Mesenchymal stem cell (in vitro differentiated cells and primary cell): ENCODE measurements at regions not wholly inside any gene's neighbourhood (a gene's known extent, or its start where the extent isn't known, plus 50 kb on each side); places are given as distances from the start of the nearest gene placed in this dataset.

Experiments
- DNase-seq: peaks from one replicate; pipeline ENCODE4 v3.0.0-alpha.2; 2013
- H2AFZ ChIP-seq: one replicate; pipeline ENCODE4 v1.6.1; 2013; ENCODE audit warnings: low read depth, mild to moderate bottlenecking, control low read depth, inconsistent platforms, low read length, moderate library complexity
- H2AK5ac ChIP-seq: 2 replicates; pipeline ENCODE4 v1.6.1; 2013; ENCODE audit warnings: low read length, moderate library complexity, mild to moderate bottlenecking, inconsistent platforms; ENCODE audit not compliant: severe bottlenecking
- H2BK120ac ChIP-seq: one replicate; pipeline ENCODE4 v1.6.1; 2013; ENCODE audit warnings: low read depth, mild to moderate bottlenecking, inconsistent platforms, low read length, moderate library complexity
- H2BK12ac ChIP-seq, 2 experiments: one replicate each; pipeline ENCODE4 v1.6.1; 2013; ENCODE audit warnings: inconsistent platforms in 2 of 2, low read length in 2 of 2, mild to moderate bottlenecking in 2 of 2, moderate library complexity in 2 of 2, control low read depth in 1 of 2
- H2BK15ac ChIP-seq: one replicate; pipeline ENCODE4 v1.6.1; 2013; ENCODE audit warnings: mild to moderate bottlenecking, low read depth, inconsistent platforms; ENCODE audit not compliant: poor library complexity, severe bottlenecking
- H2BK5ac ChIP-seq: 2 replicates; pipeline ENCODE4 v1.6.1; 2013; ENCODE audit warnings: low read depth, mild to moderate bottlenecking, low read length, control low read depth, inconsistent platforms; ENCODE audit not compliant: poor library complexity, severe bottlenecking
- H3K14ac ChIP-seq, 2 experiments: one replicate each; pipeline ENCODE4 v1.6.1; 2013; ENCODE audit warnings: inconsistent platforms in 2 of 2, low read length in 2 of 2, control low read depth in 1 of 2, mild to moderate bottlenecking in 1 of 2, moderate library complexity in 1 of 2
- H3K18ac ChIP-seq, 2 experiments: one replicate each; pipeline ENCODE4 v1.6.1; 2013; ENCODE audit warnings: inconsistent platforms in 2 of 2, low read length in 2 of 2, control low read depth in 1 of 2, low read depth in 1 of 2, mild to moderate bottlenecking in 1 of 2
- H3K23ac ChIP-seq, 2 experiments: one replicate each; pipeline ENCODE4 v1.6.1; 2013; ENCODE audit warnings: inconsistent platforms in 2 of 2, low read length in 2 of 2, mild to moderate bottlenecking in 2 of 2, moderate library complexity in 2 of 2, control low read depth in 1 of 2
- H3K27ac ChIP-seq: 2 replicates; pipeline ENCODE4 v1.5.1; 2013; ENCODE audit warnings: mild to moderate bottlenecking, moderate library complexity, low read length, control low read depth, inconsistent platforms; ENCODE audit not compliant: poor library complexity, severe bottlenecking
- H3K27me3 ChIP-seq, 2 experiments: 2 replicates each; pipeline versions ENCODE4 v1.6.1 to v1.7.0; 2013; ENCODE audit warnings: low read length in 2 of 2, mild to moderate bottlenecking in 2 of 2, moderate library complexity in 2 of 2, control low read depth in 1 of 2, inconsistent platforms in 1 of 2; ENCODE audit not compliant: control insufficient read depth in 1 of 2, insufficient read depth in 1 of 2
- H3K36me3 ChIP-seq, 2 experiments: 2 replicates each; pipeline versions ENCODE4 v1.6.1 to v1.7.0; 2013; ENCODE audit warnings: low read length in 2 of 2, control low read depth in 1 of 2, inconsistent platforms in 1 of 2, low read depth in 1 of 2, mild to moderate bottlenecking in 1 of 2; ENCODE audit not compliant: insufficient read depth in 2 of 2, control insufficient read depth in 1 of 2
- H3K4ac ChIP-seq, 2 experiments: one replicate each; pipeline ENCODE4 v1.6.1; 2013; ENCODE audit warnings: inconsistent platforms in 2 of 2, low read length in 2 of 2, mild to moderate bottlenecking in 2 of 2, moderate library complexity in 2 of 2, control low read depth in 1 of 2, low read depth in 1 of 2
- H3K4me1 ChIP-seq: 2 replicates; pipeline ENCODE4 v1.6.1; 2013; ENCODE audit warnings: low read depth, low read length, control low read depth; ENCODE audit not compliant: control insufficient read depth, insufficient read depth
- H3K4me2 ChIP-seq: 2 replicates; pipeline ENCODE4 v1.6.1; 2013; ENCODE audit warnings: low read length, mild to moderate bottlenecking, inconsistent platforms; ENCODE audit not compliant: poor library complexity, severe bottlenecking
- H3K4me3 ChIP-seq, 2 experiments: 2 replicates each; pipeline versions ENCODE4 v1.5.1 to v1.7.0; 2013; ENCODE audit warnings: low read length in 2 of 2, mild to moderate bottlenecking in 2 of 2, control low read depth in 1 of 2, low read depth in 1 of 2; ENCODE audit not compliant: insufficient read depth in 1 of 2
- H3K79me1 ChIP-seq: replicated peaks from 2 replicates; pipeline ENCODE4 v1.6.1; 2013; ENCODE audit warnings: mild to moderate bottlenecking, control low read depth, low read length, inconsistent platforms; ENCODE audit not compliant: poor library complexity, severe bottlenecking
- H3K9ac ChIP-seq: 2 replicates; pipeline ENCODE4 v1.7.0; 2013; ENCODE audit warnings: mild to moderate bottlenecking, low read length, moderate library complexity
- H3K9me3 ChIP-seq: 2 replicates; pipeline ENCODE4 v1.7.0; 2013; ENCODE audit warnings: mild to moderate bottlenecking, low read length; ENCODE audit not compliant: control insufficient read depth
- H4K8ac ChIP-seq: one replicate; pipeline ENCODE4 v1.6.1; 2013; ENCODE audit warnings: inconsistent platforms, mild to moderate bottlenecking, low read length, moderate library complexity
- H4K91ac ChIP-seq: one replicate; pipeline ENCODE4 v1.6.1; 2013; ENCODE audit warnings: mild to moderate bottlenecking, low read length, inconsistent platforms
- WGBS: methylation state at CpG from one replicate; pipeline ENCODE4 v1.1.7; 2013; ENCODE audit warnings: mixed read lengths; 5-methylcytosine and 5-hydroxymethylcytosine counted together

DNA sequence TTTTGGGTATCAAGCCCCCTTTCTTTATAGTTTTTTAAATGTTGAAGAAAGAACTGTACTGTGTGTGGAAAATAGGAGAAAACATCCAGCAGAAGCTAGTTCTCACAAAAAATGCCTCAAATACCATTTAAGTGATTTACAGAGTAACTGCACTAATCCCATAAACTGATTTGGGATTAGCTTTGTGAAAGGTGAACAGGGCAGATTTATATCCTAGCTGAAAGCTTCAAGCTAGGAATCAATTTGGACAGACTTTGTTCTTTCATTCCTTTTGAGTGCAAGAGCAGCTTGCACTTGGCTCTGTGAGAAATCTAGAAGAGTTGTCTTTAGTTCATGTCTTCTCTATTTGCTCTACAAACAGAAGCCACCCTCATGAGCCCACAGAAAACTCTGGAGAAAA lies 183.9 kb upstream of the VRK2 start:
- H2AK5ac ChIP-seq, result no peak overlapping the region
- H4K91ac ChIP-seq, result no peak overlapping the region
- H2BK12ac ChIP-seq, result no peak overlapping the region
- no peaks in the 10 kb centered on the region for H3K4me1 ChIP-seq
- no peak overlapping the region for H2BK15ac ChIP-seq
- H3K27me3 ChIP-seq, result no peaks in the 10 kb centered on the region
- no peak overlapping the region for H2BK5ac ChIP-seq
- H3K18ac ChIP-seq, result no peak overlapping the region
- H2BK120ac ChIP-seq, result no peak overlapping the region
- no peak overlapping the region for H3K4ac ChIP-seq
- H3K27ac ChIP-seq, result no peak overlapping the region
- H3K23ac ChIP-seq, result no peak overlapping the region
- H3K79me1 ChIP-seq, result no peaks in the 10 kb centered on the region
- no peak overlapping the region for H3K4me2 ChIP-seq
- H3K4me3 ChIP-seq, result no peak overlapping the region
- no peaks in the 10 kb centered on the region for H3K36me3 ChIP-seq
- no peak overlapping the region for H3K9ac ChIP-seq
- no peak overlapping the region for H2AFZ ChIP-seq
- H3K14ac ChIP-seq, result no peak overlapping the region
- H3K9me3 ChIP-seq, result no peaks in the 10 kb centered on the region
- no peak overlapping the region for H4K8ac ChIP-seq
- DNase-seq, result no peak

DNA sequence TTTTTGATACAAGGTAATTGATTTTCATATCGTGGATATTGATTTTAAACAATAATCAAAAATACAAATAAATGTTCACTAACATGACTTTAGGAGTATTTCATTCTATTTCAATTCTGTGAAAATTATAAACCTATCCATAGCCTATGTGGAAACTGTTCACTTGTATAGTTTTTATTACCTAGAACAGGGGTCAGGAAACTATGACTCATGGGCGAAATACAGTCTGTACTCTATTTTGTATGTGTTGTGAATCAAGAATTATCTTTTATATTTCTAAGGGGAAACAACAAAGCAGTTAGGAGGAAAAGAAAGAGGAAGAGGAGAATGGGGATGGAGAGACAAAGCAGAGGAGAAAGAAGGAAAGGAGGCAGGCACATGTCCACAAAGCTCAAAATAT lies 181.7 kb upstream of the VRK2 start:
- no peak overlapping the region for H3K23ac ChIP-seq

DNA sequence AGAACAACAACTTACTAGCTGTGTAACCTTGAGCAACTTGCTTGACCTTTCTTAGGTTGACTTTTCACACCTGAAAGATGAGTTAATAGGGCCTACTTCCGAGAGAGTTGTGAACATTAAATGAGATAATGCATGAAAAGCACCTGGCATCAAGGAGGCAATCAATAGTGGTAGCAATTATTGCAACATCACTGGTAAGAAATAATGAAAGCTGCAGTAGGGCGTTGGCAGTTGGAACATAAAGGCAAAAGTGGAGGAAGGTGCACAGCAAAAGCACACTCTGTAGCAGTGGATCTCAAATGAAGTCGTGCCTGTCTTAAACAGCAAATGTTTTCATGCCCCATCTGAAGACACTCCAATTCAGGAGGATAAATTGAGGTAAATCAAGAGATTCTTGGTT lies 178.9 kb upstream of the VRK2 start:
- Histone ChIP-seq H3K27ac (no peak overlapping the region), H3K27me3 (no peaks in the 10 kb centered on the region), H3K79me1 (no peaks in the 10 kb centered on the region), H3K4me1 (no peaks in the 10 kb centered on the region), H3K18ac (no peak overlapping the region), H3K9me3 (no peaks in the 10 kb centered on the region), H2AK5ac (no peak overlapping the region), H3K23ac (no peak overlapping the region), H2BK120ac (no peak overlapping the region), H3K4me2 (no peak overlapping the region), H3K4ac (no peak overlapping the region), H4K8ac (no peak overlapping the region), H3K4me3 (no peak overlapping the region), H2BK12ac (no peak overlapping the region), H2BK15ac (no peak overlapping the region), H2AFZ (no peak overlapping the region), H2BK5ac (no peak overlapping the region), H3K9ac (no peak overlapping the region), H3K36me3 (no peaks in the 10 kb centered on the region), H3K14ac (no peak overlapping the region), H4K91ac (no peak overlapping the region)
- WGBS, result 85% methylated on average over 3 of the region's 3 CpGs
- no peak for DNase-seq

More for the DNA sequence above, 181.7 kb upstream of the VRK2 start:
- Histone ChIP-seq H3K9me3 (no peaks in the 10 kb centered on the region), H3K79me1 (no peaks in the 10 kb centered on the region), H3K4ac (no peak overlapping the region), H3K36me3 (no peaks in the 10 kb centered on the region), H3K4me2 (no peak overlapping the region), H4K8ac (no peak overlapping the region), H2AFZ (no peak overlapping the region), H3K9ac (no peak overlapping the region), H2BK15ac (no peak overlapping the region), H3K4me1 (no peaks in the 10 kb centered on the region), H3K4me3 (no peak overlapping the region), H2BK5ac (no peak overlapping the region), H3K27ac (no peak overlapping the region), H2BK120ac (no peak overlapping the region), H2AK5ac (no peak overlapping the region), H3K18ac (no peak overlapping the region), H4K91ac (no peak overlapping the region), H3K27me3 (no peaks in the 10 kb centered on the region), H3K14ac (no peak overlapping the region), H2BK12ac (no peak overlapping the region)
- WGBS, result 100% methylated on average over 1 of the region's 2 CpGs
- DNase-seq, result no peak

DNA sequence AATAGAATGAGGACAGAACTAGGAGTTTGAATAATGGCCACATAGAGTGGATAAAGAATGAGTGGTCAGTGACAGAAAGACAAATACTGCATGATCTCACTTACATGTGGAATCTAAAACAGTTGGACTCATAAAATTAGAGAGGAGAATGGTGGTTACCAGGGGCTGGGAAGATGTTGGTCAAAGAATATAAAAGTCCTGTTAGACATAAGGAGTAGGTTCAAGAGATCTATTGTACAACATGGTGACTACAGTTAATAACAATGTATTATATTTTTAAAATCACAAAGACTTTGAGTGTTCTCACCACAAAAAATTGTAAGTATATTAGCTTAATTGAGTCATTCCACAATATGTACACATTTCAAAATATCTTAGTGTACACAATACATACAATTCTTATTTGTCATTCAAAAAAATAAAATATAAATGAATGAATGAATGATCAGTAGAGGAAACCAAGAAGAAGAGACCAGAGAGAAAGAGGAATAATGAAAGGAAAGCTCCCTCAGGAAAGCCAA lies 177.9 kb upstream of the VRK2 start:
- Histone ChIP-seq H4K8ac (no peak overlapping the region), H3K9me3 (no peaks in the 10 kb centered on the region), H3K4me2 (no peak overlapping the region), H3K18ac (no peak overlapping the region), H3K4ac (no peak overlapping the region), H3K79me1 (no peaks in the 10 kb centered on the region), H3K4me1 (no peaks in the 10 kb centered on the region), H3K27ac (no peak overlapping the region), H2BK120ac (no peak overlapping the region), H2BK12ac (no peak overlapping the region), H2BK5ac (no peak overlapping the region), H2AFZ (no peak overlapping the region), H3K14ac (no peak overlapping the region), H3K4me3 (no peak overlapping the region), H3K27me3 (no peaks in the 10 kb centered on the region), H3K36me3 (no peaks in the 10 kb centered on the region), H3K9ac (no peak overlapping the region), H3K23ac (no peak overlapping the region), H2AK5ac (no peak overlapping the region), H2BK15ac (no peak overlapping the region), H4K91ac (no peak overlapping the region)
- DNase-seq, result no peak
